ENCODE measurements at regions not wholly inside any gene's neighbourhood (a gene's known extent, or its start where the extent isn't known, plus 50 kb on each side); places are given as distances from the start of the nearest gene placed in this dataset.

GRCh38 chr13:22311734-22312404 lies 641.0 kb downstream of the FGF9 start:
- no peak for DNase-seq (ENCODE audit: low spot score)

- DNase-seq (ENCODE audit: low spot score), result no peak
These were observed 641.5 kb downstream of the FGF9 start for GRCh38 chr13:22312405-22312803.

- DNase-seq (ENCODE audit: low spot score), result no peak
These were observed 645.7 kb downstream of the FGF9 start for GRCh38 chr13:22316494-22317025.

GRCh38 chr13:22320991-22321390 lies 650.1 kb downstream of the FGF9 start:
- DNase-seq (ENCODE audit: low spot score), result no peak

- no peak for DNase-seq (ENCODE audit: low spot score)
These were observed 654.9 kb downstream of the FGF9 start for GRCh38 chr13:22325761-22326160.

GRCh38 chr13:22332416-22332815 lies 661.5 kb downstream of the FGF9 start:
- no peak for DNase-seq (ENCODE audit: low spot score)

- no peak for DNase-seq (ENCODE audit: low spot score)
These were observed 665.6 kb downstream of the FGF9 start for GRCh38 chr13:22336460-22336859.

GRCh38 chr13:22357132-22357531 lies 686.3 kb downstream of the FGF9 start:
- no peak for DNase-seq (ENCODE audit: low spot score)

GRCh38 chr13:22369090-22369489 lies 698.2 kb downstream of the FGF9 start:
- DNase-seq (ENCODE audit: low spot score), result no peak

- no peak for DNase-seq (ENCODE audit: low spot score)
These were observed 699.0 kb downstream of the FGF9 start for GRCh38 chr13:22369840-22370239.

- no peak for DNase-seq (ENCODE audit: low spot score)
These were observed 701.4 kb downstream of the FGF9 start for GRCh38 chr13:22372261-22372660.

GRCh38 chr13:22375151-22375550 lies 704.3 kb downstream of the FGF9 start:
- no peak for DNase-seq (ENCODE audit: low spot score)

GRCh38 chr13:22387899-22388298 lies 717.0 kb downstream of the FGF9 start:
- DNase-seq (ENCODE audit: low spot score), result no peak

GRCh38 chr13:22399801-22400420 lies 729.0 kb downstream of the FGF9 start:
- no peak for DNase-seq (ENCODE audit: low spot score)

- DNase-seq (ENCODE audit: low spot score), result no peak
These were observed 731.8 kb downstream of the FGF9 start for GRCh38 chr13:22402682-22403081.

- DNase-seq (ENCODE audit: low spot score), result no peak
These were observed 732.3 kb downstream of the FGF9 start for GRCh38 chr13:22403144-22403543.

- no peak for DNase-seq (ENCODE audit: low spot score)
These were observed 735.0 kb downstream of the FGF9 start for GRCh38 chr13:22405891-22406290.

GRCh38 chr13:22412452-22412851 lies 741.6 kb downstream of the FGF9 start:
- no peak for DNase-seq (ENCODE audit: low spot score)

- DNase-seq (ENCODE audit: low spot score), result no peak
These were observed 751.1 kb downstream of the FGF9 start for GRCh38 chr13:22422023-22422422.

GRCh38 chr13:22422712-22423111 lies 751.8 kb downstream of the FGF9 start:
- no peak for DNase-seq (ENCODE audit: low spot score)

GRCh38 chr13:22423261-22423660 lies 752.4 kb downstream of the FGF9 start:
- DNase-seq (ENCODE audit: low spot score), result no peak

- DNase-seq (ENCODE audit: low spot score), result no peak
These were observed 754.2 kb downstream of the FGF9 start for GRCh38 chr13:22425087-22425486.

- no peak for DNase-seq (ENCODE audit: low spot score)
These were observed 753.7 kb upstream of the SGCG start for GRCh38 chr13:22427066-22427465.

- no peak for DNase-seq (ENCODE audit: low spot score)
These were observed 753.0 kb upstream of the SGCG start for GRCh38 chr13:22427783-22428182.
